ENCODE measurements at regions not wholly inside any gene's neighbourhood (a gene's known extent, or its start where the extent isn't known, plus 50 kb on each side); places are given as distances from the start of the nearest gene placed in this dataset.

GRCh38 chr14:38385343-38385742 lies 129.4 kb upstream of the CLEC14A start:
- TF ChIP-seq TARDBP (IDR thresholded peaks at IDR 0.05) (no peak), FOXA1 (IDR thresholded peaks at IDR 0.05) (no peak), BHLHE40 (IDR thresholded peaks at IDR 0.05; ENCODE audit: borderline replicate concordance) (no peak), PKNOX1 (IDR thresholded peaks at IDR 0.05) (no peak)
